GM12878 (cell line): ENCODE measurements at regions not wholly inside any gene's neighbourhood (a gene's known extent, or its start where the extent isn't known, plus 50 kb on each side); places are given as distances from the start of the nearest gene placed in this dataset.

Experiments used
- ATAC-seq: fragments of 200-7000 bp; cut with Tn5 transposase; 3 replicates; pipeline ENCODE4 v1.9.1; 2020; ENCODE audit warnings: mild to moderate bottlenecking, moderate library complexity
- BruUV-seq: library from RNA; stranded (reverse); fragments of 400-500 nt; replicated peaks from 2 replicates; lab custom pipeline; 2021; lab: Mats Ljungman, UMichigan
- CTCF ChIA-PET: fragments of 300-600 bp; sonication (Branson Sonifier 250); formaldehyde crosslinking; extraction: SDS; loops from one replicate; lab custom pipeline; 2021; ENCODE audit warnings: inconsistent platforms; lab: Yijun Ruan, JAX
- POLR2A ChIA-PET: fragments of 350-600 bp; formaldehyde crosslinking; extraction: SDS; loops from one replicate; lab custom pipeline; 2021; ENCODE audit warnings: inconsistent platforms; lab: Charles Lee
- RAD21 ChIA-PET: fragments of 300-600 bp; sonication (Branson Sonifier 250); formaldehyde crosslinking; loops from one replicate; lab custom pipeline; 2023; ENCODE audit warnings: antibody characterized with exemption; ENCODE audit not compliant: unreplicated experiment; lab: Charles Lee
- SMC1A ChIA-PET: fragments of 300-600 bp; sonication (Branson Sonifier 250); formaldehyde crosslinking; loops from one replicate; lab custom pipeline; 2023; ENCODE audit not compliant: unreplicated experiment, uncharacterized antibody; lab: Charles Lee
- DNase-seq: peaks from one replicate; pipeline ENCODE4 v3.0.0-alpha.2; 2011; ENCODE audit warnings: low read depth, low spot score
- FAIRE-seq: peaks from 3 replicates; lab custom pipeline; 2011; peaks lifted over from hg19 to GRCh38; lab: Jason Lieb, UNC
- H2AFZ ChIP-seq: 2 replicates; pipeline ENCODE4 v1.6.0; 2011; ENCODE audit warnings: low read depth, low read length, control low read depth; ENCODE audit not compliant: control insufficient read depth
- H3K27ac ChIP-seq: 2 replicates; pipeline ENCODE4 v1.5.1; 2011; ENCODE audit warnings: control low read depth; ENCODE audit not compliant: control insufficient read depth, insufficient read depth
- H3K27me3 ChIP-seq, 2 experiments: replicated peaks in 1 of 2; 2 replicates each; pipeline versions ENCODE4 v1.6.0 to v1.6.1; 2011; ENCODE audit warnings: low read length in 1 of 2; ENCODE audit not compliant: control insufficient read depth in 2 of 2, insufficient read depth in 2 of 2
- H3K36me3 ChIP-seq, 2 experiments: 2 replicates each; pipeline ENCODE4 v1.5.1; 2011; ENCODE audit warnings: low read length in 1 of 2; ENCODE audit not compliant: control insufficient read depth in 2 of 2, insufficient read depth in 2 of 2
- H3K4me1 ChIP-seq: 2 replicates; pipeline ENCODE4 v1.6.1; 2011; ENCODE audit warnings: mild to moderate bottlenecking, low read length, moderate library complexity, mixed read lengths; ENCODE audit not compliant: control insufficient read depth, insufficient read depth
- H3K4me2 ChIP-seq: 2 replicates; pipeline ENCODE4 v1.6.0; 2011; ENCODE audit warnings: control low read depth; ENCODE audit not compliant: control insufficient read depth, insufficient read depth
- H3K4me3 ChIP-seq: fragments of 200-600 bp; sonication (generic); 2 replicates; pipeline ENCODE4 v1.5.1; 2016
- H3K79me2 ChIP-seq: 2 replicates; pipeline ENCODE4 v1.6.0; 2011; ENCODE audit warnings: low read length; ENCODE audit not compliant: control insufficient read depth, insufficient read depth
- H3K9ac ChIP-seq: 2 replicates; pipeline ENCODE4 v1.8.0; 2011; ENCODE audit warnings: low read length, control low read depth, mixed read lengths; ENCODE audit not compliant: control insufficient read depth, insufficient read depth
- H3K9me3 ChIP-seq: replicated peaks from 3 replicates; pipeline ENCODE4 v1.5.1; 2011; ENCODE audit warnings: mild to moderate bottlenecking, low read length; ENCODE audit not compliant: control insufficient read depth, insufficient read depth
- H4K20me1 ChIP-seq: 2 replicates; pipeline ENCODE4 v1.6.0; 2011; ENCODE audit not compliant: control insufficient read depth, insufficient read depth
- CTCF ChIP-seq, 3 experiments: IDR thresholded peaks in 2 of 3; conservative IDR thresholded peaks in 1 of 3; 2 replicates each; pipeline ENCODE4 v1.5.1; 2011; ENCODE audit warnings: low read depth in 3 of 3, low read length in 3 of 3, mild to moderate bottlenecking in 3 of 3, control low read depth in 2 of 3, moderate library complexity in 2 of 3, inconsistent platforms in 1 of 3, mixed read lengths in 1 of 3; ENCODE audit not compliant: control insufficient read depth in 2 of 3, insufficient read depth in 1 of 3; ENCODE audit errors: extremely low read depth in 1 of 3
- HDAC6 ChIP-seq: fragments of 200-600 bp; sonication (generic); IDR thresholded peaks from one replicate; pipeline ENCODE4 v1.8.0; 2017; ENCODE audit warnings: antibody characterized with exemption; ENCODE audit not compliant: unreplicated experiment
- MYC ChIP-seq: IDR thresholded peaks from 2 replicates; pipeline ENCODE4 v1.6.1; 2011; ENCODE audit warnings: mild to moderate bottlenecking, low read length, moderate library complexity, inconsistent platforms; ENCODE audit not compliant: insufficient read depth, insufficient replicate concordance, insufficient read length, severe bottlenecking
- NBN ChIP-seq: fragments of 450-650 bp; IDR thresholded peaks from 2 replicates; pipeline ENCODE4 v1.6.1; 2016
- NRF1 ChIP-seq: conservative IDR thresholded peaks from 2 replicates; pipeline ENCODE4 v1.6.1; 2011; ENCODE audit warnings: mild to moderate bottlenecking, low read depth, low read length, improper control_type of control experiment
- SMC3 ChIP-seq: IDR thresholded peaks from 2 replicates; pipeline ENCODE4 v1.6.1; 2011; ENCODE audit warnings: low read length, improper control_type of control experiment, borderline replicate concordance
- SRF ChIP-seq, 2 experiments: IDR thresholded peaks; 2 replicates each; pipeline ENCODE4 v1.6.1; 2011; ENCODE audit warnings: low read depth in 2 of 2, low read length in 2 of 2, mild to moderate bottlenecking in 1 of 2, moderate library complexity in 1 of 2
- TAF1 ChIP-seq: IDR thresholded peaks from 2 replicates; pipeline ENCODE4 v1.6.1; 2011; ENCODE audit warnings: mild to moderate bottlenecking, low read depth, low read length, borderline replicate concordance
- WGBS: methylation state at CpG from one replicate; pipeline ENCODE4 v1.1.6; 2016; ENCODE audit warnings: low lambda C conversion rate; ENCODE audit not compliant: insufficient replicate concordance, insufficient coverage; ENCODE audit errors: missing lambda C conversion rate; 5-methylcytosine and 5-hydroxymethylcytosine counted together
- in situ Hi-C: fragments of 300-500 bp; cut with MboI; formaldehyde crosslinking; loops from 9 replicates; pipeline ENCODE4 v1.14.3; 2018; ENCODE audit warnings: mixed read lengths
- intact Hi-C: fragments of 100-400 bp; cut with micrococcal nuclease; formaldehyde crosslinking; loops from one replicate; pipeline ENCODE4 v1.14.2; 2022; ENCODE audit not compliant: unreplicated experiment
- TF ChIP-seq, protein P1 (sequence below): IDR thresholded peaks from 2 replicates; pipeline ENCODE4 v1.6.1; 2012; ENCODE audit warnings: low read length, inconsistent platforms
- TF ChIP-seq, protein P2 (sequence below): IDR thresholded peaks from 2 replicates; pipeline ENCODE4 v1.6.1; 2012; ENCODE audit warnings: low read depth, low read length, improper control_type of control experiment
- TF ChIP-seq, protein P3 (sequence below): fragments of 450-650 bp; IDR thresholded peaks from 2 replicates; pipeline ENCODE4 v1.6.1; 2017; ENCODE audit warnings: mild to moderate bottlenecking

GRCh38 chr22:48643066-48643731 is 1184.5 kb downstream of the BRD1 start:
- FAIRE-seq: no peak
- CTCF ChIA-PET: no interaction called here

More at GRCh38 chr22:48643066-48643731, 1184.5 kb downstream of the BRD1 start:
- TF ChIP-seq NRF1 (no peak), SRF (IDR thresholded peaks at IDR 0.05; ENCODE audit: low read depth in 2 of 2, low read length in 2 of 2) (no peak), SMC3 (no peak), MYC (no peak), CTCF (IDR thresholded peaks at IDR 0.05 in 2 of 3, conservative IDR thresholded peaks at IDR 0.05 in 1 of 3; ENCODE audit: control insufficient read depth in 2 of 3, extremely low read depth in 1 of 3, insufficient read depth in 1 of 3, low read depth in 3 of 3, low read length in 3 of 3) (no peak), TAF1 (no peak), NBN (no peak), HDAC6 (no peak)
- TF ChIP-seq, protein P1, sequence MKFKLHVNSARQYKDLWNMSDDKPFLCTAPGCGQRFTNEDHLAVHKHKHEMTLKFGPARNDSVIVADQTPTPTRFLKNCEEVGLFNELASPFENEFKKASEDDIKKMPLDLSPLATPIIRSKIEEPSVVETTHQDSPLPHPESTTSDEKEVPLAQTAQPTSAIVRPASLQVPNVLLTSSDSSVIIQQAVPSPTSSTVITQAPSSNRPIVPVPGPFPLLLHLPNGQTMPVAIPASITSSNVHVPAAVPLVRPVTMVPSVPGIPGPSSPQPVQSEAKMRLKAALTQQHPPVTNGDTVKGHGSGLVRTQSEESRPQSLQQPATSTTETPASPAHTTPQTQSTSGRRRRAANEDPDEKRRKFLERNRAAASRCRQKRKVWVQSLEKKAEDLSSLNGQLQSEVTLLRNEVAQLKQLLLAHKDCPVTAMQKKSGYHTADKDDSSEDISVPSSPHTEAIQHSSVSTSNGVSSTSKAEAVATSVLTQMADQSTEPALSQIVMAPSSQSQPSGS: no peak
- TF ChIP-seq, protein P2, sequence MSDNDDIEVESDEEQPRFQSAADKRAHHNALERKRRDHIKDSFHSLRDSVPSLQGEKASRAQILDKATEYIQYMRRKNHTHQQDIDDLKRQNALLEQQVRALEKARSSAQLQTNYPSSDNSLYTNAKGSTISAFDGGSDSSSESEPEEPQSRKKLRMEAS: no peak
- TF ChIP-seq, protein P3, sequence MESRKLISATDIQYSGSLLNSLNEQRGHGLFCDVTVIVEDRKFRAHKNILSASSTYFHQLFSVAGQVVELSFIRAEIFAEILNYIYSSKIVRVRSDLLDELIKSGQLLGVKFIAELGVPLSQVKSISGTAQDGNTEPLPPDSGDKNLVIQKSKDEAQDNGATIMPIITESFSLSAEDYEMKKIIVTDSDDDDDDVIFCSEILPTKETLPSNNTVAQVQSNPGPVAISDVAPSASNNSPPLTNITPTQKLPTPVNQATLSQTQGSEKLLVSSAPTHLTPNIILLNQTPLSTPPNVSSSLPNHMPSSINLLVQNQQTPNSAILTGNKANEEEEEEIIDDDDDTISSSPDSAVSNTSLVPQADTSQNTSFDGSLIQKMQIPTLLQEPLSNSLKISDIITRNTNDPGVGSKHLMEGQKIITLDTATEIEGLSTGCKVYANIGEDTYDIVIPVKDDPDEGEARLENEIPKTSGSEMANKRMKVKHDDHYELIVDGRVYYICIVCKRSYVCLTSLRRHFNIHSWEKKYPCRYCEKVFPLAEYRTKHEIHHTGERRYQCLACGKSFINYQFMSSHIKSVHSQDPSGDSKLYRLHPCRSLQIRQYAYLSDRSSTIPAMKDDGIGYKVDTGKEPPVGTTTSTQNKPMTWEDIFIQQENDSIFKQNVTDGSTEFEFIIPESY: no peak
- no peaks in the 10 kb centered on the region for H3K4me1 ChIP-seq
- ChIA-PET POLR2A (no interaction called here), SMC1A (no interaction called here), RAD21 (no interaction called here)
- no peaks in the 10 kb centered on the region for H3K79me2 ChIP-seq
- no peak overlapping the region for H3K4me3 ChIP-seq
- H3K9me3 ChIP-seq: no peaks in the 10 kb centered on the region; the same call in 2 of the 3 replicates
- no peaks in the 10 kb centered on the region for H3K36me3 ChIP-seq
- no peak overlapping the region for H3K4me2 ChIP-seq
- H3K9ac ChIP-seq: no peak overlapping the region
- in situ Hi-C loops (no loop called here), intact Hi-C loops (no loop called here)
- no peaks in the 10 kb centered on the region for H4K20me1 ChIP-seq
- no peaks in the 10 kb centered on the region for H3K27me3 ChIP-seq
- no peak overlapping the region for H3K27ac ChIP-seq
- BruUV-seq: no TSS peak
- no peak for DNase-seq
- no peak overlapping the region for H2AFZ ChIP-seq
- ATAC-seq: no peak
- whole genome bisulfite sequencing: 55% methylated on average over 23 of the region's 23 CpGs
